Skeletal muscle cell (primary cell): ENCODE measurements at regions not wholly inside any gene's neighbourhood (a gene's known extent, or its start where the extent isn't known, plus 50 kb on each side); places are given as distances from the start of the nearest gene placed in this dataset.
"Not testable (repeated sequence)": the region's sequence is repeated elsewhere in the genome, so short reads cannot be mapped to it uniquely, and the experiment has no call there.

Experiments
- DNase-seq: peaks from one replicate; pipeline ENCODE4 v3.0.0-alpha.2; 2010; ENCODE audit warnings: low read depth
- H3K4me3 ChIP-seq: 2 replicates; pipeline ENCODE4 v1.5.1; 2011; ENCODE audit warnings: low read depth, mild to moderate bottlenecking, control low read depth, low read length, moderate library complexity

GRCh38 chr9:13446286-13446937 lies 166.9 kb upstream of the MPDZ start:
- no peak for DNase-seq

GRCh38 chr9:13445103-13445500 lies 165.6 kb upstream of the MPDZ start:
- DNase-seq = no peak
- no peak overlapping the region for H3K4me3 ChIP-seq

More at GRCh38 chr9:13446286-13446937, 166.9 kb upstream of the MPDZ start:
- H3K4me3 ChIP-seq = no peak overlapping the region

GRCh38 chr9:13444245-13445102 lies 165.0 kb upstream of the MPDZ start:
- no peak overlapping the region for H3K4me3 ChIP-seq
- no peak for DNase-seq

- H3K4me3 ChIP-seq = no peak overlapping the region
- no peak for DNase-seq
These were observed 164.1 kb upstream of the MPDZ start for GRCh38 chr9:13443346-13444244.

GRCh38 chr9:13439685-13440476 lies 160.4 kb upstream of the MPDZ start:
- no peak overlapping the region for H3K4me3 ChIP-seq
- no peak for DNase-seq

GRCh38 chr9:13437866-13438265 lies 158.4 kb upstream of the MPDZ start:
- no peak overlapping the region for H3K4me3 ChIP-seq
- no peak for DNase-seq

GRCh38 chr9:13436591-13436990 lies 157.1 kb upstream of the MPDZ start:
- H3K4me3 ChIP-seq = no peak overlapping the region
- DNase-seq = no peak

GRCh38 chr9:13433453-13433852 lies 154.0 kb upstream of the MPDZ start:
- H3K4me3 ChIP-seq, DNase-seq: not testable (repeated sequence)

GRCh38 chr9:13432904-13433303 lies 153.4 kb upstream of the MPDZ start:
- no peak for DNase-seq
- H3K4me3 ChIP-seq = no peak overlapping the region

- no peak overlapping the region for H3K4me3 ChIP-seq
- no peak for DNase-seq
These were observed 152.2 kb upstream of the MPDZ start for GRCh38 chr9:13431692-13432091.

- H3K4me3 ChIP-seq = no peak overlapping the region
- DNase-seq = no peak
These were observed 151.7 kb upstream of the MPDZ start for GRCh38 chr9:13431222-13431536.

GRCh38 chr9:13430368-13431221 lies 151.1 kb upstream of the MPDZ start:
- DNase-seq = no peak
- H3K4me3 ChIP-seq = no peak overlapping the region

- DNase-seq = no peak
- no peak overlapping the region for H3K4me3 ChIP-seq
These were observed 150.1 kb upstream of the MPDZ start for GRCh38 chr9:13429301-13430190.

GRCh38 chr9:13428766-13429165 lies 149.3 kb upstream of the MPDZ start:
- DNase-seq = no peak
- H3K4me3 ChIP-seq = no peak overlapping the region

GRCh38 chr9:13427587-13427986 lies 148.1 kb upstream of the MPDZ start:
- DNase-seq = peak; percentile 27
- H3K4me3 ChIP-seq = no peak overlapping the region

- no peak overlapping the region for H3K4me3 ChIP-seq
- DNase-seq = no peak
These were observed 147.1 kb upstream of the MPDZ start for GRCh38 chr9:13426606-13427005.

- H3K4me3 ChIP-seq = no peak overlapping the region
- no peak for DNase-seq
These were observed 145.4 kb upstream of the MPDZ start for GRCh38 chr9:13424872-13425271.

GRCh38 chr9:13424204-13424603 lies 144.7 kb upstream of the MPDZ start:
- no peak overlapping the region for H3K4me3 ChIP-seq
- no peak for DNase-seq
